ENCODE measurements at regions not wholly inside any gene's neighbourhood (a gene's known extent, or its start where the extent isn't known, plus 50 kb on each side); places are given as distances from the start of the nearest gene placed in this dataset.

DNA sequence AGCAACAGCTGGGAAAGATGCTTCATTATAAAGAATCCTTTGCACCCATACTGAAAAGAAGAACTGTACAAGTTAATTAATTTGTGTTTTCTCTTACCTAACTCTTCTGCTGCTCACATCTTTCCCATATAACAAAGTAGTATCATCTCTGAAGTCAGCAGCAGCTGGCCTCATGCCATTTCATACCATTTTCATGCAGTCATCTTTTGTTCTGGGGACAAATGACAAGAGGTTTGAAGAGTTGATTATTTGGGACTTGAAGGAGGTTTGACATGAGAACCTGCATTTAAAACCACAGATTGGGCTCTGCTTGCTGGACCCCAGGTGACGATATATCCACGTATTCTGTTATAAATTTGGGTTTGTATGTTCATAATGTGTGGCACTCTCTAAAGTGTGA, 430.3 kb downstream of the SPRY1 start:
- TF ChIP-seq, protein P1, sequence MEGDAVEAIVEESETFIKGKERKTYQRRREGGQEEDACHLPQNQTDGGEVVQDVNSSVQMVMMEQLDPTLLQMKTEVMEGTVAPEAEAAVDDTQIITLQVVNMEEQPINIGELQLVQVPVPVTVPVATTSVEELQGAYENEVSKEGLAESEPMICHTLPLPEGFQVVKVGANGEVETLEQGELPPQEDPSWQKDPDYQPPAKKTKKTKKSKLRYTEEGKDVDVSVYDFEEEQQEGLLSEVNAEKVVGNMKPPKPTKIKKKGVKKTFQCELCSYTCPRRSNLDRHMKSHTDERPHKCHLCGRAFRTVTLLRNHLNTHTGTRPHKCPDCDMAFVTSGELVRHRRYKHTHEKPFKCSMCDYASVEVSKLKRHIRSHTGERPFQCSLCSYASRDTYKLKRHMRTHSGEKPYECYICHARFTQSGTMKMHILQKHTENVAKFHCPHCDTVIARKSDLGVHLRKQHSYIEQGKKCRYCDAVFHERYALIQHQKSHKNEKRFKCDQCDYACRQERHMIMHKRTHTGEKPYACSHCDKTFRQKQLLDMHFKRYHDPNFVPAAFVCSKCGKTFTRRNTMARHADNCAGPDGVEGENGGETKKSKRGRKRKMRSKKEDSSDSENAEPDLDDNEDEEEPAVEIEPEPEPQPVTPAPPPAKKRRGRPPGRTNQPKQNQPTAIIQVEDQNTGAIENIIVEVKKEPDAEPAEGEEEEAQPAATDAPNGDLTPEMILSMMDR (IDR thresholded peaks at IDR 0.05 in 8 of 11, conservative IDR thresholded peaks at IDR 0.05 in 3 of 11): no peak
- no peak for TF ChIP-seq POLR2AphosphoS5 (IDR thresholded peaks at IDR 0.05)
- no peak for TF ChIP-seq POLR2A (IDR thresholded peaks at IDR 0.05)
